ENCODE measurements at regions not wholly inside any gene's neighbourhood (a gene's known extent, or its start where the extent isn't known, plus 50 kb on each side); places are given as distances from the start of the nearest gene placed in this dataset.
"Not testable (repeated sequence)": the region's sequence is repeated elsewhere in the genome, so short reads cannot be mapped to it uniquely, and the experiment has no call there.

GRCh38 chr12:71297930-71298329 is 140.1 kb upstream of the TSPAN8 start:
- DNase-seq (ENCODE audit: insufficient read length) (no peak), FAIRE-seq (no peak)
- TF ChIP-seq POLR2A (IDR thresholded peaks at IDR 0.05; ENCODE audit: low read depth, low read length) (no peak), TAF1 (IDR thresholded peaks at IDR 0.05; ENCODE audit: borderline replicate concordance, low read depth, low read length) (no peak), POLR2AphosphoS5 (IDR thresholded peaks at IDR 0.05; ENCODE audit: low read depth, low read length) (no peak)

- TF ChIP-seq TAF1 (IDR thresholded peaks at IDR 0.05; ENCODE audit: borderline replicate concordance, low read depth, low read length) (no peak), POLR2A (IDR thresholded peaks at IDR 0.05; ENCODE audit: low read depth, low read length) (no peak), POLR2AphosphoS5 (IDR thresholded peaks at IDR 0.05; ENCODE audit: low read depth, low read length) (no peak)
- DNase-seq (ENCODE audit: insufficient read length) (no peak), FAIRE-seq (no peak)
These were observed 138.2 kb upstream of the TSPAN8 start for GRCh38 chr12:71295953-71296352.

GRCh38 chr12:71291746-71292145 is 133.9 kb upstream of the TSPAN8 start:
- DNase-seq (ENCODE audit: insufficient read length) = no peak
- TF ChIP-seq POLR2AphosphoS5 (IDR thresholded peaks at IDR 0.05; ENCODE audit: low read depth, low read length) (no peak), POLR2A (IDR thresholded peaks at IDR 0.05; ENCODE audit: low read depth, low read length) (no peak), TAF1 (IDR thresholded peaks at IDR 0.05; ENCODE audit: borderline replicate concordance, low read depth, low read length) (no peak)
- FAIRE-seq = no peak

- FAIRE-seq (no peak), DNase-seq (ENCODE audit: insufficient read length) (no peak)
- no peak for TF ChIP-seq POLR2A (IDR thresholded peaks at IDR 0.05; ENCODE audit: low read depth, low read length)
- no peak for TF ChIP-seq POLR2AphosphoS5 (IDR thresholded peaks at IDR 0.05; ENCODE audit: low read depth, low read length)
- TF ChIP-seq TAF1 (IDR thresholded peaks at IDR 0.05; ENCODE audit: borderline replicate concordance, low read depth, low read length) = no peak
These were observed 126.1 kb upstream of the TSPAN8 start for GRCh38 chr12:71283883-71284282.

GRCh38 chr12:71282925-71283324 is 125.1 kb upstream of the TSPAN8 start:
- DNase-seq (ENCODE audit: insufficient read length) (no peak), FAIRE-seq (no peak)
- TF ChIP-seq TAF1 (IDR thresholded peaks at IDR 0.05; ENCODE audit: borderline replicate concordance, low read depth, low read length) = no peak
- no peak for TF ChIP-seq POLR2A (IDR thresholded peaks at IDR 0.05; ENCODE audit: low read depth, low read length)
- no peak for TF ChIP-seq POLR2AphosphoS5 (IDR thresholded peaks at IDR 0.05; ENCODE audit: low read depth, low read length)

- FAIRE-seq = no peak
- no peak for DNase-seq (ENCODE audit: insufficient read length)
- TF ChIP-seq POLR2A (IDR thresholded peaks at IDR 0.05; ENCODE audit: low read depth, low read length) (no peak), POLR2AphosphoS5 (IDR thresholded peaks at IDR 0.05; ENCODE audit: low read depth, low read length) (no peak), TAF1 (IDR thresholded peaks at IDR 0.05; ENCODE audit: borderline replicate concordance, low read depth, low read length) (no peak)
These were observed 124.2 kb upstream of the TSPAN8 start for GRCh38 chr12:71282020-71282419.

- no peak for DNase-seq (ENCODE audit: insufficient read length)
- FAIRE-seq = no peak
- no peak for TF ChIP-seq POLR2AphosphoS5 (IDR thresholded peaks at IDR 0.05; ENCODE audit: low read depth, low read length)
- TF ChIP-seq TAF1 (IDR thresholded peaks at IDR 0.05; ENCODE audit: borderline replicate concordance, low read depth, low read length) = no peak
- no peak for TF ChIP-seq POLR2A (IDR thresholded peaks at IDR 0.05; ENCODE audit: low read depth, low read length)
These were observed 123.6 kb upstream of the TSPAN8 start for GRCh38 chr12:71281425-71281824.

- DNase-seq (ENCODE audit: insufficient read length) = no peak
- TF ChIP-seq TAF1 (IDR thresholded peaks at IDR 0.05; ENCODE audit: borderline replicate concordance, low read depth, low read length) = no peak
- TF ChIP-seq POLR2A (IDR thresholded peaks at IDR 0.05; ENCODE audit: low read depth, low read length) = no peak
- TF ChIP-seq POLR2AphosphoS5 (IDR thresholded peaks at IDR 0.05; ENCODE audit: low read depth, low read length) = no peak
- no peak for FAIRE-seq
These were observed 120.1 kb upstream of the TSPAN8 start for GRCh38 chr12:71277866-71278265.

GRCh38 chr12:71276541-71276940 is 118.7 kb upstream of the TSPAN8 start:
- no peak for TF ChIP-seq POLR2A (IDR thresholded peaks at IDR 0.05; ENCODE audit: low read depth, low read length)
- TF ChIP-seq TAF1 (IDR thresholded peaks at IDR 0.05; ENCODE audit: borderline replicate concordance, low read depth, low read length) = no peak
- no peak for TF ChIP-seq POLR2AphosphoS5 (IDR thresholded peaks at IDR 0.05; ENCODE audit: low read depth, low read length)
- no peak for DNase-seq (ENCODE audit: insufficient read length)
- FAIRE-seq = no peak

GRCh38 chr12:71270794-71271193 is 113.0 kb upstream of the TSPAN8 start:
- not testable (repeated sequence) for DNase-seq (ENCODE audit: insufficient read length); FAIRE-seq

GRCh38 chr12:71270057-71270456 is 112.3 kb upstream of the TSPAN8 start:
- FAIRE-seq (no peak), DNase-seq (ENCODE audit: insufficient read length) (no peak)

GRCh38 chr12:71269281-71269598 is 111.4 kb upstream of the TSPAN8 start:
- no peak for FAIRE-seq
- DNase-seq (ENCODE audit: insufficient read length) = no peak
- TF ChIP-seq POLR2AphosphoS5 (IDR thresholded peaks at IDR 0.05; ENCODE audit: low read depth, low read length) (no peak), POLR2A (IDR thresholded peaks at IDR 0.05; ENCODE audit: low read depth, low read length) (no peak), TAF1 (IDR thresholded peaks at IDR 0.05; ENCODE audit: borderline replicate concordance, low read depth, low read length) (no peak)

More at GRCh38 chr12:71270057-71270456, 112.3 kb upstream of the TSPAN8 start:
- no peak for TF ChIP-seq POLR2AphosphoS5 (IDR thresholded peaks at IDR 0.05; ENCODE audit: low read depth, low read length)
- TF ChIP-seq TAF1 (IDR thresholded peaks at IDR 0.05; ENCODE audit: borderline replicate concordance, low read depth, low read length) = no peak
- TF ChIP-seq POLR2A (IDR thresholded peaks at IDR 0.05; ENCODE audit: low read depth, low read length) = no peak

- FAIRE-seq = no peak
- TF ChIP-seq POLR2A (IDR thresholded peaks at IDR 0.05; ENCODE audit: low read depth, low read length) (no peak), POLR2AphosphoS5 (IDR thresholded peaks at IDR 0.05; ENCODE audit: low read depth, low read length) (no peak), TAF1 (IDR thresholded peaks at IDR 0.05; ENCODE audit: borderline replicate concordance, low read depth, low read length) (no peak)
- no peak for DNase-seq (ENCODE audit: insufficient read length)
These were observed 110.9 kb upstream of the TSPAN8 start for GRCh38 chr12:71268598-71269280.

Measured in GM12892 (cell line).